Vagina (tissue), 2 donors: ENCODE measurements at regions not wholly inside any gene's neighbourhood (a gene's known extent, or its start where the extent isn't known, plus 50 kb on each side); places are given as distances from the start of the nearest gene placed in this dataset.

ENCODE experiments used
- DNase-seq, 2 donors: peaks; one replicate each; pipeline ENCODE4 v3.0.0-alpha.2; 2017; ENCODE audit errors: extremely low spot score in 2 of 2
- H3K27ac ChIP-seq: fragments of 200-600 bp; sonication (generic); one replicate; pipeline ENCODE4 v1.5.1; 2019
- H3K27me3 ChIP-seq: fragments of 200-600 bp; sonication (generic); one replicate; pipeline ENCODE4 v1.5.1; 2019
- H3K36me3 ChIP-seq, 2 donors: fragments of 200-600 bp; sonication (generic); one replicate each; pipeline ENCODE4 v1.5.1; 2017 to 2019
- H3K4me1 ChIP-seq: fragments of 200-600 bp; sonication (generic); one replicate; pipeline ENCODE4 v1.5.1; 2019
- H3K4me3 ChIP-seq, 2 donors: fragments of 200-600 bp; sonication (generic); 1 replicate in 1 of 2; 2 replicates in 1 of 2; pipeline ENCODE4 v1.5.1; 2016 to 2019
- H3K9me3 ChIP-seq: fragments of 200-600 bp; sonication (generic); one replicate; pipeline ENCODE4 v1.5.1; 2019
- CTCF ChIP-seq, 3 experiments: fragments of 450-650 bp in 2 of 3; fragments of 200-600 bp in 1 of 3; sonication (generic) in 1 of 3; IDR thresholded peaks; one replicate each; pipeline ENCODE4 v1.5.1; 2017 to 2019; ENCODE audit warnings: antibody characterized with exemption in 3 of 3, mild to moderate bottlenecking in 2 of 3, moderate library complexity in 2 of 3
- POLR2A ChIP-seq, 2 donors: fragments of 450-650 bp; IDR thresholded peaks; one replicate each; pipeline ENCODE4 v1.6.1; 2017; ENCODE audit warnings: antibody characterized with exemption in 2 of 2, mild to moderate bottlenecking in 2 of 2, moderate library complexity in 2 of 2
- POLR2AphosphoS5 ChIP-seq, 2 donors: sonication (generic); formaldehyde crosslinking; IDR thresholded peaks; one replicate each; pipeline ENCODE4 v1.9.0; 2017; ENCODE audit warnings: antibody characterized with exemption in 2 of 2, mild to moderate bottlenecking in 2 of 2, low read depth in 1 of 2; ENCODE audit not compliant: insufficient read depth in 1 of 2
- intact Hi-C: fragments of 100-400 bp; cut with DNase I; formaldehyde crosslinking; loops from one replicate; pipeline ENCODE4 v1.15.1; 2023

GRCh38 chr9:105043370-105043936 lies 115.5 kb upstream of the ABCA1 start:
- TF ChIP-seq POLR2AphosphoS5 (IDR thresholded peaks at IDR 0.05; ENCODE audit: insufficient read depth in 1 of 2, low read depth in 1 of 2) (no peak), CTCF (IDR thresholded peaks at IDR 0.05) (no peak), POLR2A (IDR thresholded peaks at IDR 0.05) (no peak)
- intact Hi-C loops, result no loop called here
- no peaks in the 10 kb centered on the region for H3K9me3 ChIP-seq
- H3K4me1 ChIP-seq, result no peaks in the 10 kb centered on the region
- no peak overlapping the region for H3K27ac ChIP-seq
- no peak overlapping the region for H3K4me3 ChIP-seq
- no peaks in the 10 kb centered on the region for H3K36me3 ChIP-seq
- DNase-seq, result no peak
- no peaks in the 10 kb centered on the region for H3K27me3 ChIP-seq

GRCh38 chr9:105044518-105044917 lies 116.6 kb upstream of the ABCA1 start:
- TF ChIP-seq POLR2AphosphoS5 (IDR thresholded peaks at IDR 0.05; ENCODE audit: insufficient read depth in 1 of 2, low read depth in 1 of 2) (no peak), POLR2A (IDR thresholded peaks at IDR 0.05) (no peak), CTCF (IDR thresholded peaks at IDR 0.05) (no peak)

GRCh38 chr9:105046907-105047741 lies 119.2 kb upstream of the ABCA1 start:
- TF ChIP-seq POLR2AphosphoS5 (IDR thresholded peaks at IDR 0.05; ENCODE audit: insufficient read depth in 1 of 2, low read depth in 1 of 2) (no peak), CTCF (IDR thresholded peaks at IDR 0.05) (no peak), POLR2A (IDR thresholded peaks at IDR 0.05) (no peak)
- H3K36me3 ChIP-seq, result no peaks in the 10 kb centered on the region
- no peaks in the 10 kb centered on the region for H3K4me1 ChIP-seq
- H3K27ac ChIP-seq, result no peak overlapping the region
- DNase-seq, result no peak
- intact Hi-C loops, result no loop called here
- H3K9me3 ChIP-seq, result no peaks in the 10 kb centered on the region
- H3K4me3 ChIP-seq, result no peak overlapping the region
- no peaks in the 10 kb centered on the region for H3K27me3 ChIP-seq

More at GRCh38 chr9:105044518-105044917, 116.6 kb upstream of the ABCA1 start:
- Histone ChIP-seq H3K9me3 (no peaks in the 10 kb centered on the region), H3K36me3 (no peaks in the 10 kb centered on the region), H3K4me3 (no peak overlapping the region), H3K27ac (no peak overlapping the region), H3K27me3 (no peaks in the 10 kb centered on the region), H3K4me1 (no peaks in the 10 kb centered on the region)
- intact Hi-C loops, result no loop called here
- no peak for DNase-seq

- no peak for TF ChIP-seq POLR2A (IDR thresholded peaks at IDR 0.05)
- no peak for TF ChIP-seq CTCF (IDR thresholded peaks at IDR 0.05)
- no peak for TF ChIP-seq POLR2AphosphoS5 (IDR thresholded peaks at IDR 0.05; ENCODE audit: insufficient read depth in 1 of 2, low read depth in 1 of 2)
- H3K36me3 ChIP-seq, result no peaks in the 10 kb centered on the region
- no peak overlapping the region for H3K27ac ChIP-seq
- DNase-seq, result no peak
- no peak overlapping the region for H3K4me3 ChIP-seq
- H3K9me3 ChIP-seq, result no peaks in the 10 kb centered on the region
- H3K27me3 ChIP-seq, result no peaks in the 10 kb centered on the region
- no peaks in the 10 kb centered on the region for H3K4me1 ChIP-seq
- intact Hi-C loops, result no loop called here
Observed at GRCh38 chr9:105047742-105048041, 119.7 kb upstream of the ABCA1 start.

- Histone ChIP-seq H3K36me3 (no peaks in the 10 kb centered on the region), H3K4me3 (no peak overlapping the region), H3K27me3 (no peaks in the 10 kb centered on the region), H3K27ac (no peak overlapping the region), H3K4me1 (no peaks in the 10 kb centered on the region), H3K9me3 (no peaks in the 10 kb centered on the region)
- TF ChIP-seq POLR2AphosphoS5 (IDR thresholded peaks at IDR 0.05; ENCODE audit: insufficient read depth in 1 of 2, low read depth in 1 of 2), result no peak
- intact Hi-C loops, result no loop called here
- DNase-seq, result no peak
Observed at GRCh38 chr9:105048331-105048730, 120.4 kb upstream of the ABCA1 start.
